DMS53 (cell line): ENCODE measurements at regions not wholly inside any gene's neighbourhood (a gene's known extent, or its start where the extent isn't known, plus 50 kb on each side); places are given as distances from the start of the nearest gene placed in this dataset.

Source experiments
- DNase-seq: peaks from one replicate; lab custom pipeline; 2025; lab: John Stamatoyannopoulos, UW

DNA sequence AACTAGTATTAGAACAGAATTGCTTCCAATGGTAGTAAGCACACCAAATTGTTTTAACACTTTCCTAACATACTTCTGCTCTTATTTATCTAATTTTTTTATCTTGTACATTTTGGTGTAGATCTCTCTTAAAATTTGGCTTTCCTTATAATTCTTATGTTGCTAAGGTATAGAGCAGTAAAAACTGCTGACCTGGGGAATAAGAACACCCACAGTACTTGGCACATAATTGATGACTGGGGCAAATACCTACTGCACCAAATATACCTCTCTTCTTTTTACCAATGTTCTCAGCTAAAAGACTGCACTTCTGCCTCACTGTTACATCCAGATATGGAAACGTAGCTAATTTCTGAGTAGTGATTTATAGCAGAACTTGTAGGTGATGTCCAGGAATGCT lies 642.2 kb downstream of the LIG4 start:
- no peak for DNase-seq

DNA sequence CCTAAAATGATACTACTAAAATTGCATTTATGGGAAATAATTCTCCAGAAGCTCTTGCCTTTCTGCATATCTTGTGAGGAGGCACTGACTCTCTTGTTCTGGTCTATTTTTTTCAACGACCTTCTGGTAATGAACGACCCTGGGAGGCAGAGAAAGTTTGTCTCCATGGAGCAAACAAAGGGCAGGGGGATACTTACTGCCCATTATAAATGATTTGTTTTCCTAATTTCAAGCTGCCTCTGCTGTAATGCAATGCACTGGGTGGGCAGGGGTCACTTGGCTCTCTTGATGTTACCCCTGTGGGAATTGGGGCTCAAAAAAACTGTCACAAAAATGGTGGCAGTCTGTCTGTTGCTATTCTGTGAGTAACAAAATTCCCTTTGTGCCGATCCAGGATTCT lies 643.2 kb downstream of the LIG4 start:
- DNase-seq: no peak

DNA sequence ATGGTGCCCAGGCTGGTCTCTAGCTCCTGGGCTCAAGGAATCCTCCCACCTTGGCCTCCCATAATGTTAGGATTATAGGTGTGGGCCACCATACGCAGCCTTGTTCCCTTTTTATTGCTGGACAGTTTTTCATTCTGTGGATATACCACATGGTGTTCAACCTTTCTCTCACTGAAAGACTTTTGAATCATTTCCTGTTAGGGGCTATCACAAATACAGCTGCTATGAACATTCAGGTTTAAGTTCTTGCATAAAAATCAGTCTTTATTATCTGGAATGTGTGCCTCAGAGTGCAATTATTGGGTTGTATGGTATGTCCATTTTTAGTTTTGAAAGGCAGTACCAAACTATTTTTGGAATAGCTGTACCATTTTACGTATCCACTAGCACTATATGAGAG lies 647.2 kb downstream of the LIG4 start:
- no peak for DNase-seq

DNA sequence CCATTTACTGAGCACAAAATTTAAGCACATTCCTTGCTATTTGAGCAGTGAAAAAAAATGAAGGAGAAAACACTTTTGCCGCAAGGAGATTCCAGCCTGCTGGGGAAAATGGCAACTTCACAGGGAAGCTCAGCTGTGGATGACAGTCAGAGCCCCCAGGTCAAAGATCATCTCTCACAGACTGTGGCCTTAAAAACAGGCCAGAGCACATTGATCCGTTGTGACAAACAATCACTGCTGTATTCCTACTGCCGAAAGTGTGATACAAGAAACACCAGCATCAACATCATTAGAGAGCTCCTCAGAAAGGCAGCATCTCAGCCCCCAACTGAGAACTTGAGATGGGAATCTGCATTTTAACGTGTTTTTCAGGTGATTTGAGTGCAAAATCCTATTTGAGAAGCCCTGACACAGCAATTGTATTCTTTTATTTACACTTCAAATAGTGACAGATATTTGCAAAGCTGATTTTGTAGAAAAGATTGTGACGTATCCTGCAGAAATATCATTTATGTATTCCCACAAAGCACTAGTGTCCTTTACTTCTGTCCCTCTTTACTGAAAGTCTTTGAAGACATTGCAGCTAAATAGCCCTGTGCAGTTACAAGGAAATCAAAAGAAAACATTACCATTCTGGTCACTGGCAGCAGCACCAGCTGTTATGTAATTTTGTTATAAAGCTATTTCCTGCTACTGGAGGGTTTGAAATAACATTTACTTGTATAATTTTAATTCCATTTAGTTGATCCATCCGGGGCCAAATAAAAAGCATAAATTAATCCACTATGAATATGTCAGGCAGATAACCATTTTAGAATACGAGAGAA lies 652.0 kb downstream of the LIG4 start:
- no peak for DNase-seq

DNA sequence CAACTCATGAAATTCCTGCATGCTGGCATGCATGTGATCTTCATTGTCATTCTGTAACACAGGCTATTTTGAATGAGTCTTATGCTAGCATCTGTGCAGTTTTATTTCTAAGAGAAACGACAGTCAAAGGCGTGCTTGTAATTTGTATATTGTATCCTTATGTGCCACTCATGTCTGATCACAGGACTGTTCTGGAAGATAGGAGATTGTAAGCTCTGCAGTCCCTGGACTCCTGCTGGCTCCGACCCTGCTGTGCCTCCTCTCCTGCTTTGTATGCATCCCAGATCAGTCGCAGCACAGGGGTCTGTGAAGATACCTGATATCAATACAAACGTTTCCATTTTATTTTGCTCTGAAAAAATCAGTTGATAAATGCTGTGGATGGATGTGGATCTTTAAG lies 653.1 kb downstream of the LIG4 start:
- no peak for DNase-seq

DNA sequence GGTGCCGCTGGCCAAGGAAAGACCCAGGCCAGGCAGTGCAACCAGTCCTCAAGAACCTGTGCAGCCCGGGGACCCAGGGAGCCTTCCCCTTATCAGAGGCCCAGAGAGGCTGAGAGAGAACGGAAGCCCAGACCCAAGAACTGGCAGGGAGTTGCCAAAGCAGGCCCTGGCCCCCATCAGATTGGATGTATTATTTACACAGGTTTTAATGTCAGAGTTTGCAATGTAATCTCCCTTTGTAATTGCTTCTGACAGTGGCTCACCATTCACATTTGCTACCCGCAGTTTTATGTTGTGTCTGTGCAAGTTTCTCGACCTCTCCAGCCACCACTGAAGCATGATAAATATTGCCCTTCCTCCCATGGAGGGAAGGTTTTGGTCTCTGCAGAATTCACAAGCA lies 660.9 kb downstream of the LIG4 start:
- DNase-seq: no peak

DNA sequence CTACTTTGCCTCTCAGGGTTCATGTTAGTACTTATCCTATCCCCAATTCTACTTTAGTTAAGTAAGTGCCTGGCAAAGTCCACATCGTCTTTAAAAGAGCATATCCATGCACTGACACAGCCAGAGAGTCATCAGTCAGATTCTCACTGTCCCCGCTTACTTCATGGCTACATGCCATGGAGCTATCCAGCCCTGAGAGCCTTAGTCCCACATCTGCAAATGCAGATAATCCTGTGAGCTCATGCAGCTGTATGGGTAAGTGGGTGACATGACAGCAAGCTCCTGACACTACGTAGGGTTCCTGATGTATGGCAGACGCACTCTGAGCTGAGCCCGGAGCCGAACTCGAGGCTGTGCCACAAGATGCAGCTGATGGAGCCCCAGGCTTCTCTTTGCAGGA lies 661.5 kb downstream of the LIG4 start:
- no peak for DNase-seq

DNA sequence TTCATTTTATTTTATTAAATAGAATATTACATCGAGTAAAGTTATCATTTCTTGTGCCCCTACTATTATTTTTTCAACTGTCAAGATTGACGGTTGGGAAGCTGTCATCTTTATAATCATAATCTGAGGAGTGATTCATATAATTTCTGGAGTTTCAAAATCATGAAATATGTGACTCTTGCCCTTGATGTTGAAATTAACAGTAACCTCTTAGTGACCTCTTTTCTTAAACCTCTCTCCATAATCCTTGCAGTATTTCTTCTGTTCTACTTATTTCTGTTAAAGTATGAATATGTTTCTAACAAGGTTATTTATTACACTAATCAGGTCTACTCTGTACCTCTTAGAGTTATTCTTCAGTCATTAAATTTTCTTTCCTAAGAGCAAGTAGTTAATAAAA lies 663.8 kb downstream of the LIG4 start:
- no peak for DNase-seq

DNA sequence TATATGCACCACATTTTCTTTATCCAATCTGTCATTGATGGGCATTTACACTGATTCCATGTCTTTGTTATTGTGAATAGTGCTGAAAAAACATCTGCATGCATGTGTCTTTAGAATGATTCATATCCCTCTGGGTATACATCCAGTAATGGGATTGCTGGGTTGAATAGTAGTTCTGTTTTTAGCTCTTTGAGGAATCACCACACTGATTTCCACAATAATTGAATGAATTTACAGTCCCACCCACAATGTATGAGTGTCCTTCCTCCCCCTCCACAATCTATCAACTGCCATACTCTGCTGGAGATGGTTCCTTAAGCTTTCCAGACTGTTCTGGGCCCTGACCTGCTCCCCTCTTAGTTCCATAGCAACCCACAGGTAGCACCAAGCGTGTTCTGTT lies 667.0 kb downstream of the LIG4 start:
- DNase-seq: no peak

DNA sequence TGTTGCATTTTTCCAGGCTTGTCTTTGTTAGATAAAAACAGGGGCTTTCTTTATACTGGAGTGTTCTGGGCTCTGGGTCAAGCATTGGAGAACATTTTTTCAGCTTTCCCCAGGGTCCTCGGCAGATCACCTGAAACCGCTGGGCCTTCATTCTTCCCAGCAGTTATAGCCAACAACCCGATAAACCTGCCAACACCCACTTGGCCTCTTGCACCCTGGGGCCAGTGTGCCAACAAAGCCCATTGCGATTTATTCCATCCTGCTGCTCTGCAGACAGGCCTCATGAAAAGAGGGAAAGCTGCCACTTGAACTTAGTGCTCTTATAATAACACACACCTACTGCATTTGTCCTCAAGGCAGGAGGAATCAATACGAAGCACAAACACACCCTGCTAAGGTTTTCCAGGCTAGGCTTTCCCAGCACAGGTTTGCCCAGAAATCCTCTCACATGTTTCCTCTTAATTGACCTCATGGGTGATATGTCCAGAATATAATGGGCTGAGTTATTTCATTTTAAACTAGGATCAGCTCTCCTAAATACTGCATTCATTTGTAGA lies 669.3 kb downstream of the LIG4 start:
- no peak for DNase-seq

DNA sequence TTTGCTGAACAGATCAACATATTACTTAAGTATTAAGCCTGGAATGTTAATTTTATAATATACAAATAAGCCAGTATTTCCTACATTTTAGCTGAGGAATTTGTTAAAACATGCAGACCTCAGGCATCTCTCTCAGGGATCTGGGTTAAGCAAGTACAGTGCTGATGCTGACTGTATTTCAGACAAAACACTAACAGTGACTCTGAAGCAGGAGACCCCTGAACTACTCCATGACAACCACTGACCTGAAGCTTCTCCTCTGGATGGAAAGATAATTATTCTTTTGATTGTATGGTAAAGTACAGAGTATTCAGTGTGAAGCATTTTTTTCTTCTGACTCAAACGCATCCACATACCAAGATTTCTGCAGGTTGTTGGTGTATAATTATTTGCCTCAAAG lies 680.8 kb downstream of the LIG4 start:
- DNase-seq: no peak

DNA sequence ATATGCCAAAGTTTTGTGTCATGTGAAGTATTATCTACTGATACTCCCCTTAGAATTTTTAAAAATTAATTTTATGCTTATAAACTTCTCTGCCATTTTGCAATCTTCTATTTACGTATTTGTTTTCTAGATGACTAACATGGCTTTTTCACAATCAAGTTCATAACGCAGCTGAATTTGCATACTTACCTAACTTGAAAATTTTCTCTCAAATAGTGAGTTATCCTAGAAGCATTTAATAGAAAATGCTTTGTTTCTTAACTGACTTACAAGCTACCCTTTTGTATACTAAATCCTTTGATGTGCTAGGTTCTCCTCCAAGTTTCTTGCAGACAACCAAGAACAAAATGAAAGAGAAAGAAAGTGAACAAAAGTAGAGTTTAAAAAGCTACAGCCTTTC lies 683.5 kb downstream of the LIG4 start:
- no peak for DNase-seq

DNA sequence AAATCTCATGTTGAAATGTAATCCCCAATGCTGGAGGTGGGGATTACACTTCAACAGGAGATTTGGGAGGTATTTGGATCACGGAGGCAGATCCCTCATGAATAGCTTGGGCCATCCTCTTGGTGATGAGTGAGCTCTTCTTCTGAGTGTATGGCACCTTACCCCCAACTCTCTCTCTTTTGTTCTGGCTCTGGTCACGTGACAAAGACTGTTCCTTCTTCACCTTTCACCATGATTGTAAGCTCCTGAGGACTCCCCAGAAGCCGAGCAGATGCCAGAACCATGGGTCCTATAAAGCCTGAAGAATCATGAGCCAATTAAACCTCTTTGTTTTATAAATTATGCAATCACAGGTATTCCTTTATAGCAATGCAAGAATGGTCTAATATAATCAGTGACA lies 684.2 kb downstream of the LIG4 start:
- DNase-seq: no peak

DNA sequence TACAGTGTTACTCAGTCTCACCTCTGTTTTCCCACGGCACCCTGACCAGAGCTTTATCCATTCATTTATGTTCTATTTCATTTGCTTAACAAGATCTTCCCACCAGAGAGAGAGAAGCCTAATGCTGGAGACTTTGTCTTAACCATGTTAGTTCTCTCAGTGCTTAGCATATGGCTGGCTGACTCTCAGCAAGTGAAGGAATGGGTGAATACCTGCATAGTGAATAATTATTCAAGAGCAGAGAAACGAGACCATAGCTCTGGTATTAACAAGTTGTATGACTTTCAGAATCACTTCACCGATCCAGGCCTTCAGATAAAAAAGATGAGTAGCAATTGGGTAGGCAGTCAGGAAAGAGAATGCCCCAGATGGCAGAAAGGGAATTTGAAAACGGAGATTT lies 686.3 kb downstream of the LIG4 start:
- no peak for DNase-seq

DNA sequence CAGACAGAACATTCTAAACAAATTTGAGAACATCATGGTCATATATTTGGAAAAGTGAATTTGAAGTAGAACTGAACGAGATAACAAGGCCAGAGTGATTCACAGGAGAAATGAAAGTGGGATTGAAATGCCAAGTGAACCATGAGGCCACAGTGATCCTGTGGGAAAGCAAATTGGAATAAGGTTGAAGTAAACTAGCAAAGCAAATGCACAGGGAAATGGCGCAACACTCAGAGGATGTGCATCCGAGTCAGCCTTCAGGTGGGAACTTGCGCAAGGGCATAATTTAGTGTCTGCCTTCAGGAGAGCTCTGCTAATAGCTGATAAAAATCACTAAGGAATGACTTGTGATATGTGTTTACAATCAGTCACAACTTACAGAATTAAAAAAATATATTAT lies 696.6 kb downstream of the LIG4 start:
- DNase-seq: no peak

DNA sequence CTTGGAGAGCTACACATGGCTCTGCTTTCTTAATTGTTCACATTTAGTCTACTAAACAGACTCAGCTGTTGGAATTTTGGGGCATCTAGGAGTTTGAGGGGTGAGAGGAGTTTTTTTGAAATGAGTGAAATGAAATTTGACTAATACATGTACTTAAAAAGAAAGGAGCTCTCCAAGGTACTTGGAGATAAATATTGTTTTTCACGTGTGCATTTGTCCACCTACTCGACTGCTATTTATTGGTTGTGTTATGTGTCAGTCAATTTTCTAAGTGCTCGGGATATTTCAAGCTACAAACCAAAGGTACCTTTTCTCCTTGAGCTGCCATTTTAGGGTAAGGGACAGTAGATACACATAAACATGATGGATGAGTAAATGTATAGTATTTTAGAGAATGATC lies 697.0 kb downstream of the LIG4 start:
- peak; percentile 0 for DNase-seq

DNA sequence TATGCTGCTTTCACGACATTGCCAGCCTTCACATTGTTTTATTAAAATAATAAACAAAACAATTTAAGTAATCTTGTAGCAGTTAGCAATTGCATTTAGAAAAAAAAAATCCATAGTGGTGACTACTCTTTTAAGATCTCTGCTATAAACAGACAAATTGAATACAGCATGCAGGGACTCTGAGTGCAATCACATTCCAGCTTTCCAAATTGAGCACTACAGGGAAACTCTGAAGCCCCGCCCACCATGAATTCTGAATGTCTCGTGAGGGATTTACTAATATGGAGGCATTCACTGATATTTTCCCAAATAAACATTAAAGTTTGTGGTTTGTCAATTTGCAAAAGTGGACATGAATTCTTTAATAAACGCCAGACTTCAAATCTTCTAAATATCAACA lies 698.8 kb downstream of the LIG4 start:
- no peak for DNase-seq

DNA sequence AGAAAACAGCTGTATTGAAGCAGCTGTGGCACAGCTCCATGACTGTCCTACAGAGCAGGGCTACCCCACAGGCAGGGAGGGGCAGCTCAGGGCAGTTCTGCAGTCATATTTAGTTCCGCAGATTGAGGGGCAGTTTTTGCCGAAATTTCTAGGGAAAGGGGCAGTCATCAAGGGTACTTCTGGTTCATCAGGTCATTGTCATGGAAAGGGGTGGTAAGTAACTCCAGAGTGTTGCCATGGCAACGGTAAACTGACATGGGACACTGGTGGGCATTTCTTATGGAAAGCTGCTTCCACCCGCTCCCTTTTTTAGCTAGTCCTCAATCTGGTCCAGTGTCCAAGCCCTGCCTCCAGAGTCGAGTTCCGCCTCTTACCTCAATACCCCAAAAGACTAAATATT lies 702.8 kb downstream of the LIG4 start:
- DNase-seq: no peak

DNA sequence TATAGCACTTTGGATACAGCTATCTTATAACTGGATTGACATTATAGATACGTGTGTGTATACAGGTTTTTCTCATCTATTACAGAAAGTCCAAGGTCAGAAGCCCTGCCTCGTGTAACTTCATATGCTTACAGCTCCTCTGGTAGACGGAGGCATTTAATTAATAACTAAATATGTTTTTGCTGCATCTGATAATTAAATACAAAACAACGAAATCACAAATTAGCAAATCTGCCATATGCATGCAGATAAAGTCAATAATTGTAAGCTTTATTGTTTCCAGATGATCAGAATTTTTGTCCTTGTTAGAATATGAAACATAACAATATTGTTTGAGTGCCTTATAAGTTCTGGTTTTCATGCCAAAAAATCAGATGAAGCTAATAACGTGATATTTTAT lies 717.7 kb downstream of the LIG4 start:
- DNase-seq: no peak

DNA sequence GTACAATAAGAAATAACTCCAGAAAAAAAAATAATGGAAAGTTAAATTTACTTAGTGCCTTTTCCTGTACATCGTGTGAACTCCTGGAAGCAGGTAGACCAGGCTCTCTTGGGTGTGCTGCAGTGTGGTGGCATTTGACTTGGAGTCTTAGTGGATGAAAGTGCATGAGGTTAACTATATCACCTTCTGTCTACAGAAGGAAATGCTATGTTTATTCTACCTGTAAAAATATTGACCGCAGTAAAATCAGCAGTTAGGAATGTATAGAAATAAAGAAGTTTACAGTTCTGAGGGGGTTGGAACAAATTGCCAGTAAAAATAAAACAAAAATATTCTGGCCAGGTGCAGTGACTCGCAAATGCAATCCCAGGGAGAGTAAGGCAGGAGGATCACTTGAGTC lies 722.1 kb downstream of the LIG4 start:
- DNase-seq: no peak

DNA sequence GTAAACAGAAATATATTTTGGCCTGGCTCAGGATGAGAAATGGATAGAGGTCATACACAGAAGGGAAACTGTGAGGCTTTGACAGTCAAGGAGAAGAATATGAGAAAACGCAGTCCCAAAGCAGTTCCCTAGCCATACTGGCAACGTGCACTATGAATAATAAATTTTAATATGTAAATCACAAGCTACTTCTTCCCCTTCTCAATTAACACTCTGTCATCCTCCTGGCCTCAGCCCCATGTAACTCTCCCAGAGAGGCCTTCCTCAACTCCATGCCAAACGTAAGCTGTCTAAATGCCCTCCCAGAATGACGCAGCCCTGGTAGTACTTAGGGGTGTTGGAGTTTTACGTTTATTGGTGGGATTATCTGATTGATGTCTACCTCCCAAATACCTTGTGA lies 732.6 kb downstream of the LIG4 start:
- no peak for DNase-seq

DNA sequence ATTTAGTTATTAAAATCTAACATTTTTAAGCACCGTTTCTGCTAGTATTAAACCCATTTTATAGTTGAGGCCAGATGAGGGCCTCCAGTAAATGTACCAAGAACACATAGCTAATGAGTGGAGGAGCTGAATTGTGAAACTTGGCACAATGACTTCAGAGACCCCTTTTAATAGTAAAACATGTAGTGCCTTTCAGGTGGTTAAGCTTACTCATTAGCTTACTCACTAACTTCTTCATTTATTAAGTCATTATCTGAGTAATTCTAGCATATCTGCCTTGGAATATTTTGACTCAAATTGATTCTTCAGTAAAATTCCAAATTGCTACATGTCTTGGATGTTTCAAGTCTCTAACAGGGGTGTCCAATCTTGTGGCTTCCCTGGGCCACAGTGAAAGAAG lies 735.2 kb downstream of the LIG4 start:
- no peak for DNase-seq

DNA sequence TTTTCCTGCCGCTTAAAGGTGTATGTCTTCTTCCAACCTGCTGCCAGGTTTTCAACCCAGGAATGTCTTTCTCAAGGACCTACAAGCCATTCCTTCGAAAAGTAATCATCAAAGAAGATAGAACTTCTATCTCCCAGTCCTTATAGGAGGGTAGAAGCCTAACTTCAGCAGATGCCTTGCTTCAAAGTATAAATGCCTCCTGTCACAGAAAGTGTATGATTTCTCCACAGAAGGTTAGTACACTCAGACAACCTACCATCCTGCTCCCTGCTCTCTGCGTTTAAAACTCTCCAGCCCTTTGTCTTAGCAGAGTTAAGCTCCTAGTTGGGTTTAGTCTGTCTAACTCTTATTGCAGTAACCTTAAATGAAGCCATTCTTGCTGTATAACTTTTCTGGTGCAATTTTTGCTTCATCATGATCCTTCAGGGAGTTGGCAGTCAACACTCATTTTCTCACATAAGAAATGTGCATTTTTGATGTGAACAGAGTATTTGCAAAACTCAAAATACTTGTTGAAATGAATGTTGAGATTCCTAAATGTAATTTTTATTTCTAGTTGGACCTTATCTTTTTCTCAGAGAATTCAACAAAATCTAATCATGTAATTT lies 737.5 kb downstream of the LIG4 start:
- DNase-seq: no peak
